OCI-LY3 (cell line): ENCODE measurements at regions not wholly inside any gene's neighbourhood (a gene's known extent, or its start where the extent isn't known, plus 50 kb on each side); places are given as distances from the start of the nearest gene placed in this dataset.

Experiments used
- H2AFZ ChIP-seq: fragments of 200-600, 300-600 bp; shearing (Covaris generic); 2 replicates; pipeline ENCODE4 v1.6.0; 2014; ENCODE audit warnings: antibody characterized with exemption, low read depth, low read length
- H3K27ac ChIP-seq: fragments of 200-600, 300-600 bp; sonication (generic); 2 replicates; pipeline ENCODE4 v1.5.1; 2014; ENCODE audit warnings: mild to moderate bottlenecking, low read length, moderate library complexity, mixed read lengths
- H3K27me3 ChIP-seq: fragments of 200-600, 300-600 bp; sonication (generic); 2 replicates; pipeline ENCODE4 v1.6.1; 2014; ENCODE audit warnings: low read depth, low read length, mixed read lengths
- H3K36me3 ChIP-seq: fragments of 200-600, 300-600 bp; sonication (generic); replicated peaks from 2 replicates; pipeline ENCODE3; 2014; ENCODE audit warnings: low read depth, low read length, mixed read lengths
- H3K4me1 ChIP-seq: fragments of 300-600, 200-600 bp; sonication (generic); 2 replicates; pipeline ENCODE4 v1.6.1; 2014; ENCODE audit warnings: low read length, mixed read lengths
- H3K4me2 ChIP-seq: fragments of 200-600, 300-600 bp; sonication (generic); 2 replicates; pipeline ENCODE4 v1.6.1; 2014; ENCODE audit warnings: low read length, mixed read lengths
- H3K4me3 ChIP-seq: fragments of 300-600, 200-600 bp; sonication (generic); 2 replicates; pipeline ENCODE4 v1.5.1; 2014; ENCODE audit warnings: antibody characterized with exemption, mild to moderate bottlenecking, low read length, moderate library complexity
- H3K79me2 ChIP-seq: fragments of 300-600, 200-600 bp; shearing (Covaris generic); 2 replicates; pipeline ENCODE4 v1.6.1; 2014; ENCODE audit warnings: mild to moderate bottlenecking, low read length, mixed read lengths
- H3K9ac ChIP-seq: fragments of 300-600, 200-600 bp; shearing (Covaris generic); 2 replicates; pipeline ENCODE4 v1.6.0; 2014; ENCODE audit warnings: mild to moderate bottlenecking, low read length, moderate library complexity
- H3K9me3 ChIP-seq: fragments of 200-600, 300-600 bp; shearing (Covaris generic); 2 replicates; pipeline ENCODE4 v1.6.1; 2014; ENCODE audit warnings: low read length, mixed read lengths; ENCODE audit not compliant: insufficient read depth
- H4K20me1 ChIP-seq: fragments of 200-600, 300-600 bp; sonication (generic); 2 replicates; pipeline ENCODE4 v1.6.1; 2016; ENCODE audit warnings: low read length, mixed read lengths; ENCODE audit not compliant: insufficient read depth
- CTCF ChIP-seq: fragments of 200-600, 300-600 bp; sonication (generic); IDR thresholded peaks from 2 replicates; pipeline ENCODE4 v1.5.1; 2014; ENCODE audit warnings: antibody characterized with exemption, low read length, low read depth
- EZH2phosphoT487 ChIP-seq: fragments of 200-600 bp; shearing (Covaris generic); IDR thresholded peaks from 2 replicates; pipeline ENCODE4 v1.6.1; 2018; ENCODE audit warnings: antibody characterized with exemption, mixed run types, low read depth

GRCh38 chr4:110897784-110898183 lies 274.9 kb upstream of the PITX2 start:
- H3K79me2 ChIP-seq: no peaks in the 10 kb centered on the region
- H3K4me3 ChIP-seq: no peak overlapping the region
- 0 out of 2 replicates have a peak overlapping the region, but pooled peaks have one; percentile 32 for H3K4me2 ChIP-seq
- no peak overlapping the region for H3K9ac ChIP-seq
- no peaks in the 10 kb centered on the region for H4K20me1 ChIP-seq
- 0 out of 2 replicates have a peak overlapping the region, but pooled peaks have one; percentile 34 for H2AFZ ChIP-seq
- no peak overlapping the region for H3K27ac ChIP-seq
- H3K27me3 ChIP-seq: no peaks in the 10 kb centered on the region
- no peaks in the 10 kb centered on the region for H3K36me3 ChIP-seq
- no peaks in the 10 kb centered on the region for H3K9me3 ChIP-seq
- no peak for TF ChIP-seq EZH2phosphoT487
- no peak for TF ChIP-seq CTCF
- H3K4me1 ChIP-seq: peaks cover 14% of the 10 kb centered on the region; the same call in 1 of the 2 replicates

DNA sequence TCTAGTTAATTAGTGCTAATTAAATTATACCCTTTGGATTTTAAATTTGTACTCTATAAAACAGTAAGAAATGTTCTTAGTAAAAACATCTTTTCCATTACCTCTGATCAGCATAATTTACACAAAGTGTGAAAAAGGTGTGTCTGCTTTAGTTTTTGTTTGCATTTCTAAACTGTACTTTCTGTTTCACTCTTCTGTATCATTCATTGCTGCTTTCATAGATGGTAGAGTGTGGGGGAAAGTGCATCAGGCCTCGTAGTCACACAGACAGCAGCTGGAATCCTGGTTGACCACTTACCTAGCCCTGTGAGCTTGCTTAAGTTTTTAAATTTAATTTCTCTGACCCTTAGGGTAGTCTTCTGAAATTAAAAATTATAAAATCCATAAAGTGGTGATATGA lies 275.4 kb upstream of the PITX2 start:
- Histone ChIP-seq H3K27me3 (no peaks in the 10 kb centered on the region), H3K79me2 (no peaks in the 10 kb centered on the region), H4K20me1 (no peaks in the 10 kb centered on the region), H3K9me3 (no peaks in the 10 kb centered on the region), H3K36me3 (no peaks in the 10 kb centered on the region), H3K4me2 (peak overlapping the region; percentile 32; the same call in 1 of the 2 replicates), H2AFZ (peak overlapping the region; percentile 34; the same call in 1 of the 2 replicates), H3K4me1 (peaks cover 14% of the 10 kb centered on the region; the same call in 1 of the 2 replicates), H3K9ac (no peak overlapping the region), H3K4me3 (no peak overlapping the region), H3K27ac (no peak overlapping the region)
- TF ChIP-seq EZH2phosphoT487: no peak
- no peak for TF ChIP-seq CTCF

- Histone ChIP-seq H3K27ac (no peak overlapping the region), H3K4me1 (peaks cover 14% of the 10 kb centered on the region; the same call in 1 of the 2 replicates), H3K9ac (no peak overlapping the region), H3K27me3 (no peaks in the 10 kb centered on the region), H3K79me2 (no peaks in the 10 kb centered on the region), H3K36me3 (no peaks in the 10 kb centered on the region), H3K9me3 (no peaks in the 10 kb centered on the region), H4K20me1 (no peaks in the 10 kb centered on the region), H3K4me2 (peak overlapping the region; percentile 77), H3K4me3 (peak overlapping the region; percentile 62), H2AFZ (peak overlapping the region; percentile 99)
- TF ChIP-seq EZH2phosphoT487 (no peak), CTCF (no peak)
Observed at GRCh38 chr4:110900213-110900769, 277.4 kb upstream of the PITX2 start.

DNA sequence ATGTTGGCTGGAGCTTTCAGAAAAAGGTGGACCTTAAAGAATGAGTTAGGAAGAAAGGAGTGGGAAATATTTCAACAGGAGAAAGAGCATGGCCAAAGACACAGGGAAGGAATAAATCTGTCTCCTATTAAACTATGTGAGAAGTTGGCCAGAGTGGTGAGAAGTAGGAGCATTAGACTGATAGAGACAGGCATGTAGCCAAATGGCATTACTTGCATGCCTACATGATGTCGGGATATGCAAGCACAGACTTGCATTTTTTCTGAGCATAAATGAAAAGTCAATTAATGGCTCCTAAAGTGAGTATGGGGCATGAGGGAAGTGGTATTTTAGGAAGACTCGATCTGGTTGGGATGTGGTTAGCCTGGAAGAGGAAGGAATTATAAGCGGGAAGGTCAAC lies 279.6 kb upstream of the PITX2 start:
- Histone ChIP-seq H3K4me2 (no peak overlapping the region), H4K20me1 (no peaks in the 10 kb centered on the region), H3K79me2 (no peaks in the 10 kb centered on the region), H3K27ac (no peak overlapping the region), H3K4me1 (peaks cover 14% of the 10 kb centered on the region; the same call in 1 of the 2 replicates), H3K27me3 (no peaks in the 10 kb centered on the region), H3K36me3 (no peaks in the 10 kb centered on the region), H3K4me3 (no peak overlapping the region), H2AFZ (0 out of 2 replicates have a peak overlapping the region, but pooled peaks have one; percentile 25), H3K9me3 (no peaks in the 10 kb centered on the region), H3K9ac (no peak overlapping the region)
- no peak for TF ChIP-seq EZH2phosphoT487
- TF ChIP-seq CTCF: no peak
